Activated T-cell treated with anti-CD3 and anti-CD28 coated beads, Interleukin-2, amount 50 U/mL, for 72 hours (primary cell): ENCODE measurements at regions not wholly inside any gene's neighbourhood (a gene's known extent, or its start where the extent isn't known, plus 50 kb on each side); places are given as distances from the start of the nearest gene placed in this dataset.

Experiments used
- ATAC-seq, 2 donors: fragments of 150-1000 bp; cut with Tn5 transposase; replicated peaks in 1 of 2; 2 replicates each; pipeline ENCODE4 v1.10.0; 2021; ENCODE audit warnings: moderate library complexity in 2 of 2, mild to moderate bottlenecking in 1 of 2
- DNase-seq, 2 donors: peaks; one replicate each; pipeline ENCODE4 v3.0.0; 2021 to 2022; ENCODE audit warnings: mixed read lengths in 1 of 2
- H3K27ac Mint-ChIP-seq: one replicate; pipeline ENCODE4 v1.8.0; 2022; ENCODE audit warnings: mild to moderate bottlenecking, moderate library complexity, mixed read lengths
- H3K27me3 Mint-ChIP-seq: one replicate; pipeline ENCODE4 v1.8.0; 2022; ENCODE audit warnings: low read depth, mixed read lengths
- H3K36me3 Mint-ChIP-seq, 2 donors: one replicate each; pipeline ENCODE4 v1.8.0; 2022; ENCODE audit warnings: mixed read lengths in 2 of 2, mild to moderate bottlenecking in 1 of 2; ENCODE audit not compliant: insufficient read depth in 2 of 2
- H3K4me1 Mint-ChIP-seq: one replicate; pipeline ENCODE4 v1.8.0; 2022; ENCODE audit warnings: low read depth, mixed read lengths
- H3K4me3 Mint-ChIP-seq, 2 donors: one replicate each; pipeline ENCODE4 v1.8.0; 2022; ENCODE audit warnings: mild to moderate bottlenecking in 2 of 2, mixed read lengths in 2 of 2, moderate library complexity in 2 of 2
- H3K9me3 Mint-ChIP-seq, 2 donors: one replicate each; pipeline ENCODE4 v1.8.0; 2022; ENCODE audit warnings: mixed read lengths in 2 of 2

- DNase-seq = no peak
- H3K4me3 Mint-ChIP-seq = no peak overlapping the region
- H3K27ac Mint-ChIP-seq = no peak overlapping the region
- no peaks in the 10 kb centered on the region for H3K27me3 Mint-ChIP-seq
- ATAC-seq = no peak
- H3K4me1 Mint-ChIP-seq = no peaks in the 10 kb centered on the region
- H3K9me3 Mint-ChIP-seq = peaks cover 0 to 5% of the 10 kb centered on the region in 2 donors
- no peaks in the 10 kb centered on the region for H3K36me3 Mint-ChIP-seq
Measured at GRCh38 chr10:83225781-83226180, 913.5 kb upstream of the GHITM start.

GRCh38 chr10:83229991-83230390 is 909.3 kb upstream of the GHITM start:
- Mint-ChIP-seq H3K4me1 (no peaks in the 10 kb centered on the region), H3K27me3 (no peaks in the 10 kb centered on the region), H3K4me3 (no peak overlapping the region), H3K9me3 (peaks cover 0 to 5% of the 10 kb centered on the region in 2 donors), H3K27ac (no peak overlapping the region), H3K36me3 (no peaks in the 10 kb centered on the region)
- no peak for DNase-seq
- ATAC-seq = no peak

GRCh38 chr10:83233691-83234090 is 905.6 kb upstream of the GHITM start:
- Mint-ChIP-seq H3K4me3 (no peak overlapping the region), H3K9me3 (peaks cover 0 to 3% of the 10 kb centered on the region in 2 donors), H3K27ac (no peak overlapping the region), H3K27me3 (no peaks in the 10 kb centered on the region), H3K36me3 (no peaks in the 10 kb centered on the region), H3K4me1 (no peaks in the 10 kb centered on the region)
- DNase-seq = no peak
- no peak for ATAC-seq

GRCh38 chr10:83248106-83248631 is 891.1 kb upstream of the GHITM start:
- Mint-ChIP-seq H3K27me3 (no peaks in the 10 kb centered on the region), H3K36me3 (peaks cover 0 to 2% of the 10 kb centered on the region in 2 donors), H3K9me3 (peaks cover 12% of the 10 kb centered on the region in 2 donors), H3K4me3 (no peak overlapping the region), H3K4me1 (no peaks in the 10 kb centered on the region), H3K27ac (no peak overlapping the region)
- ATAC-seq = no peak
- DNase-seq = no peak

- Mint-ChIP-seq H3K4me3 (no peak overlapping the region), H3K36me3 (peaks cover 0 to 2% of the 10 kb centered on the region in 2 donors), H3K4me1 (no peaks in the 10 kb centered on the region)
Measured at GRCh38 chr10:83250396-83250795, 888.9 kb upstream of the GHITM start.

GRCh38 chr10:83252169-83252568 is 887.1 kb upstream of the GHITM start:
- DNase-seq (no peak), ATAC-seq (no peak)
- Mint-ChIP-seq H3K36me3 (peaks cover 0 to 2% of the 10 kb centered on the region in 2 donors), H3K4me1 (no peaks in the 10 kb centered on the region), H3K4me3 (no peak overlapping the region), H3K27me3 (no peaks in the 10 kb centered on the region), H3K27ac (no peak overlapping the region), H3K9me3 (peaks cover 10% of the 10 kb centered on the region in 2 donors)

More at GRCh38 chr10:83250396-83250795, 888.9 kb upstream of the GHITM start:
- DNase-seq (no peak), ATAC-seq (no peak)
- H3K27ac Mint-ChIP-seq = no peak overlapping the region
- peaks cover 13 to 14% of the 10 kb centered on the region in 2 donors for H3K9me3 Mint-ChIP-seq
- H3K27me3 Mint-ChIP-seq = no peaks in the 10 kb centered on the region

GRCh38 chr10:83252596-83252995 is 886.7 kb upstream of the GHITM start:
- Mint-ChIP-seq H3K27ac (no peak overlapping the region), H3K27me3 (no peaks in the 10 kb centered on the region), H3K4me1 (no peaks in the 10 kb centered on the region), H3K4me3 (no peak overlapping the region), H3K9me3 (peaks cover 10% of the 10 kb centered on the region in 2 donors), H3K36me3 (peaks cover 0 to 2% of the 10 kb centered on the region in 2 donors)
- no peak for DNase-seq
- no peak for ATAC-seq

GRCh38 chr10:83253011-83253671 is 886.2 kb upstream of the GHITM start:
- Mint-ChIP-seq H3K4me3 (no peak overlapping the region), H3K9me3 (peaks cover 10% of the 10 kb centered on the region in 2 donors), H3K27ac (no peak overlapping the region), H3K4me1 (no peaks in the 10 kb centered on the region), H3K36me3 (peaks cover 0 to 2% of the 10 kb centered on the region in 2 donors), H3K27me3 (no peaks in the 10 kb centered on the region)
- ATAC-seq (no peak), DNase-seq (no peak)

GRCh38 chr10:83254698-83255097 is 884.6 kb upstream of the GHITM start:
- no peak for ATAC-seq
- H3K27me3 Mint-ChIP-seq = no peaks in the 10 kb centered on the region
- no peak for DNase-seq
- H3K4me1 Mint-ChIP-seq = no peaks in the 10 kb centered on the region
- H3K36me3 Mint-ChIP-seq = peaks cover 0 to 2% of the 10 kb centered on the region in 2 donors
- H3K4me3 Mint-ChIP-seq = no peak overlapping the region
- peaks cover 10% of the 10 kb centered on the region in 2 donors for H3K9me3 Mint-ChIP-seq
- no peak overlapping the region for H3K27ac Mint-ChIP-seq

GRCh38 chr10:83262434-83262833 is 876.9 kb upstream of the GHITM start:
- ATAC-seq (no peak), DNase-seq (no peak)
- no peaks in the 10 kb centered on the region for H3K4me1 Mint-ChIP-seq
- no peak overlapping the region for H3K4me3 Mint-ChIP-seq
- H3K27ac Mint-ChIP-seq = no peak overlapping the region
- H3K9me3 Mint-ChIP-seq = peaks cover 3 to 6% of the 10 kb centered on the region in 2 donors
- H3K36me3 Mint-ChIP-seq = no peaks in the 10 kb centered on the region
- H3K27me3 Mint-ChIP-seq = no peaks in the 10 kb centered on the region

GRCh38 chr10:83272666-83273434 is 866.5 kb upstream of the GHITM start:
- Mint-ChIP-seq H3K27me3 (no peaks in the 10 kb centered on the region), H3K36me3 (no peaks in the 10 kb centered on the region), H3K4me3 (no peak overlapping the region), H3K9me3 (peaks cover 2 to 4% of the 10 kb centered on the region in 2 donors), H3K4me1 (no peaks in the 10 kb centered on the region), H3K27ac (no peak overlapping the region)
- ATAC-seq = no peak
- DNase-seq = no peak

- no peaks in the 10 kb centered on the region for H3K36me3 Mint-ChIP-seq
- ATAC-seq (no peak), DNase-seq (no peak)
- no peak overlapping the region for H3K4me3 Mint-ChIP-seq
- peaks cover 2 to 6% of the 10 kb centered on the region in 2 donors for H3K9me3 Mint-ChIP-seq
- no peak overlapping the region for H3K27ac Mint-ChIP-seq
- H3K27me3 Mint-ChIP-seq = no peaks in the 10 kb centered on the region
- no peaks in the 10 kb centered on the region for H3K4me1 Mint-ChIP-seq
Measured at GRCh38 chr10:83274088-83274487, 865.2 kb upstream of the GHITM start.

GRCh38 chr10:83276971-83277370 is 862.3 kb upstream of the GHITM start:
- H3K9me3 Mint-ChIP-seq = peaks cover 2 to 6% of the 10 kb centered on the region in 2 donors
- H3K36me3 Mint-ChIP-seq = no peaks in the 10 kb centered on the region
- ATAC-seq (no peak), DNase-seq (no peak)
- no peak overlapping the region for H3K27ac Mint-ChIP-seq
- no peaks in the 10 kb centered on the region for H3K27me3 Mint-ChIP-seq
- H3K4me3 Mint-ChIP-seq = no peak overlapping the region
- H3K4me1 Mint-ChIP-seq = no peaks in the 10 kb centered on the region
